H9 (cell line): ENCODE measurements at regions not wholly inside any gene's neighbourhood (a gene's known extent, or its start where the extent isn't known, plus 50 kb on each side); places are given as distances from the start of the nearest gene placed in this dataset.

Experiments
- DNase-seq: peaks from one replicate; pipeline ENCODE4 v3.0.0-alpha.2; 2017
- H2AFZ ChIP-seq: one replicate; pipeline ENCODE4 v1.6.1; 2013; ENCODE audit warnings: mild to moderate bottlenecking, low read length, control low read depth, moderate library complexity
- H2AK5ac ChIP-seq: 2 replicates; pipeline ENCODE4 v1.6.1; 2013; ENCODE audit warnings: low read length, control low read depth, mixed read lengths; ENCODE audit not compliant: insufficient read length
- H2BK120ac ChIP-seq: one replicate; pipeline ENCODE4 v1.6.1; 2013; ENCODE audit warnings: low read depth, mild to moderate bottlenecking, low read length, control low read depth, inconsistent platforms; ENCODE audit not compliant: poor library complexity, severe bottlenecking
- H2BK12ac ChIP-seq: 2 replicates; pipeline ENCODE4 v1.6.1; 2013; ENCODE audit warnings: low read length, control low read depth, mixed read lengths, low read depth; ENCODE audit not compliant: insufficient read length
- H2BK15ac ChIP-seq: 2 replicates; pipeline ENCODE4 v1.6.1; 2013; ENCODE audit warnings: low read depth, low read length, control low read depth
- H2BK20ac ChIP-seq: one replicate; pipeline ENCODE4 v1.6.1; 2013; ENCODE audit warnings: low read depth, mild to moderate bottlenecking, low read length, control low read depth, inconsistent platforms; ENCODE audit not compliant: poor library complexity, severe bottlenecking
- H2BK5ac ChIP-seq: 2 replicates; pipeline ENCODE4 v1.6.1; 2013; ENCODE audit warnings: low read length, control low read depth, mixed read lengths; ENCODE audit not compliant: insufficient read length
- H3K14ac ChIP-seq: 2 replicates; pipeline ENCODE4 v1.6.1; 2013; ENCODE audit warnings: low read length, control low read depth; ENCODE audit not compliant: insufficient read depth
- H3K18ac ChIP-seq: 2 replicates; pipeline ENCODE4 v1.6.1; 2013; ENCODE audit warnings: low read depth, mild to moderate bottlenecking, mixed read lengths, low read length, control low read depth; ENCODE audit not compliant: insufficient read length
- H3K23ac ChIP-seq: 2 replicates; pipeline ENCODE4 v1.6.1; 2013; ENCODE audit warnings: low read length, control low read depth, mixed read lengths, low read depth; ENCODE audit not compliant: insufficient read length
- H3K23me2 ChIP-seq: 2 replicates; pipeline ENCODE4 v1.6.1; 2013; ENCODE audit warnings: low read depth, mild to moderate bottlenecking, mixed read lengths, low read length, control low read depth; ENCODE audit not compliant: insufficient read length, poor library complexity, severe bottlenecking
- H3K27ac ChIP-seq: 2 replicates; pipeline ENCODE4 v1.5.1; 2013; ENCODE audit warnings: low read length, control low read depth, mixed read lengths, low read depth; ENCODE audit not compliant: insufficient read length
- H3K27me3 ChIP-seq: 2 replicates; pipeline ENCODE4 v1.6.1; 2013; ENCODE audit warnings: low read length, control low read depth, inconsistent platforms; ENCODE audit not compliant: insufficient read depth
- H3K4ac ChIP-seq: 2 replicates; pipeline ENCODE4 v1.6.1; 2013; ENCODE audit warnings: low read depth, mild to moderate bottlenecking, control low read depth, inconsistent platforms, low read length, moderate library complexity
- H3K4me1 ChIP-seq: 2 replicates; pipeline ENCODE4 v1.6.1; 2013; ENCODE audit warnings: low read length, control low read depth, inconsistent platforms; ENCODE audit not compliant: insufficient read depth
- H3K4me2 ChIP-seq: 2 replicates; pipeline ENCODE4 v1.6.1; 2013; ENCODE audit warnings: low read length, control low read depth, mixed read lengths; ENCODE audit not compliant: insufficient read length, insufficient read depth
- H3K56ac ChIP-seq: 2 replicates; pipeline ENCODE4 v1.6.1; 2013; ENCODE audit warnings: low read depth, mild to moderate bottlenecking, mixed read lengths, low read length, control low read depth; ENCODE audit not compliant: insufficient read length
- H3K79me1 ChIP-seq: 2 replicates; pipeline ENCODE4 v1.6.1; 2013; ENCODE audit warnings: low read depth, mild to moderate bottlenecking, moderate library complexity, low read length, control low read depth, inconsistent platforms; ENCODE audit not compliant: insufficient read depth, poor library complexity, severe bottlenecking
- H3K79me2 ChIP-seq: 2 replicates; pipeline ENCODE4 v1.6.1; 2013; ENCODE audit warnings: low read length, control low read depth, inconsistent platforms; ENCODE audit not compliant: insufficient read depth
- H3K9ac ChIP-seq: 2 replicates; pipeline ENCODE4 v1.6.1; 2013; ENCODE audit warnings: low read length, control low read depth, mixed read lengths; ENCODE audit not compliant: insufficient read length; ENCODE audit errors: extremely low read depth
- H3K9me3 ChIP-seq: one replicate; pipeline ENCODE4 v1.6.1; 2013; ENCODE audit warnings: low read depth, low read length, inconsistent platforms; ENCODE audit not compliant: control insufficient read depth
- H3T11ph ChIP-seq: one replicate; pipeline ENCODE4 v1.6.1; 2013; ENCODE audit warnings: mild to moderate bottlenecking, low read length, control low read depth, inconsistent platforms
- H4K20me1 ChIP-seq: one replicate; pipeline ENCODE4 v1.6.1; 2013; ENCODE audit not compliant: control insufficient read depth, insufficient read length, insufficient read depth
- H4K5ac ChIP-seq: 2 replicates; pipeline ENCODE4 v1.6.1; 2013; ENCODE audit warnings: low read depth, mild to moderate bottlenecking, mixed read lengths, low read length, control low read depth; ENCODE audit not compliant: insufficient read length
- H4K8ac ChIP-seq: replicated peaks from 2 replicates; pipeline ENCODE4 v1.6.1; 2013; ENCODE audit warnings: low read length, control low read depth, mixed read lengths, low read depth; ENCODE audit not compliant: insufficient read length
- H4K91ac ChIP-seq: 2 replicates; pipeline ENCODE4 v1.6.1; 2013; ENCODE audit warnings: low read depth, mild to moderate bottlenecking, moderate library complexity, mixed read lengths, low read length, control low read depth; ENCODE audit not compliant: insufficient read length
- H3K27ac Mint-ChIP-seq, 3 experiments: 2 replicates in 2 of 3; 3 replicates in 1 of 3; pipeline ENCODE4 v1.8.0; 2020 to 2021; ENCODE audit warnings: mixed read lengths in 3 of 3, mild to moderate bottlenecking in 1 of 3, moderate library complexity in 1 of 3
- H3K27me3 Mint-ChIP-seq: 2 replicates; pipeline ENCODE4 v1.8.0; 2021; ENCODE audit warnings: low read depth, mild to moderate bottlenecking, moderate library complexity, mixed read lengths
- H3K36me3 Mint-ChIP-seq, 3 experiments: 2 replicates in 2 of 3; 3 replicates in 1 of 3; pipeline ENCODE4 v1.8.0; 2020 to 2021; ENCODE audit warnings: low read depth in 3 of 3, mixed read lengths in 3 of 3; ENCODE audit not compliant: insufficient read depth in 1 of 3
- H3K4me1 Mint-ChIP-seq, 2 experiments: 2 replicates each; pipeline ENCODE4 v1.8.0; 2020; ENCODE audit warnings: mixed read lengths in 2 of 2
- H3K4me3 Mint-ChIP-seq, 2 experiments: 2 replicates in 1 of 2; 3 replicates in 1 of 2; pipeline ENCODE4 v1.8.0; 2020 to 2021; ENCODE audit warnings: mild to moderate bottlenecking in 2 of 2, mixed read lengths in 2 of 2, moderate library complexity in 1 of 2
- H3K9me3 Mint-ChIP-seq, 2 experiments: 2 replicates in 1 of 2; 3 replicates in 1 of 2; pipeline ENCODE4 v1.8.0; 2020; ENCODE audit warnings: mild to moderate bottlenecking in 2 of 2, mixed read lengths in 2 of 2, moderate library complexity in 1 of 2
- WGBS: extraction: QIAGEN DNeasy Blood & Tissue Kit; methylation state at CpG from one replicate; pipeline ENCODE4 v1.1.7; 2013; ENCODE audit warnings: missing lambda C conversion rate, low lambda C conversion rate, mixed read lengths; ENCODE audit not compliant: insufficient read length; ENCODE audit errors: extremely low coverage; 5-methylcytosine and 5-hydroxymethylcytosine counted together
- TF ChIP-seq, protein P1 (sequence below): fragments of 200-600 bp; sonication (generic); conservative IDR thresholded peaks from 3 replicates; pipeline ENCODE4 v1.8.0; 2021; ENCODE audit warnings: antibody characterized with exemption, mild to moderate bottlenecking

DNA sequence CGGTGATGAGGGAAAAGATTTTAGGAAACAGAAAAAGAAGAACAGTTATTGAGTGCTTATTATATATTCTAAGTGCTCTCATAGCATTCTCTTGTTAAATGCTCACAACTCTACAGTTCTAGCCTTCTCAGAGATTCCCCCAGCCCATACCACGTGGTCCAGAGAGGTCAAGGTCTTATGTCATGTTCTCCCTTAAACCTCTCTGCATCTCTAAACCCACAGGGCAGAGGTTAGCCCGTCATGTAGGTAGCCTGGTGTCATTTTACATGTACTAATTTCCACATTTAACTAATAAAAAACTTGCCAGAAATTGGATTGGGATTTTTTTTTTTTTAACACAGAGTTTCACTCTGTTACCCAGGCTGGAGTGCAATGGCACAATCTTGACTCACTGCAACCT, 178.0 kb downstream of the CEMIP2 start:
- no peaks in the 10 kb centered on the region for H3K79me1 ChIP-seq
- H2BK20ac ChIP-seq = no peak overlapping the region
- peaks cover 5 to 6% of the 10 kb centered on the region in 2 experiments for H3K4me1 Mint-ChIP-seq
- no peak overlapping the region for H3T11ph ChIP-seq
- H3K27ac ChIP-seq = no peak overlapping the region
- no peak overlapping the region for H3K27ac Mint-ChIP-seq
- no peak overlapping the region for H3K56ac ChIP-seq
- no peak overlapping the region for H3K14ac ChIP-seq
- H4K20me1 ChIP-seq = no peaks in the 10 kb centered on the region
- H3K9ac ChIP-seq = no peak overlapping the region
- peaks cover 0 to 7% (median 2%) of the 10 kb centered on the region in 3 experiments; a peak in 3 of 7 replicates for H3K36me3 Mint-ChIP-seq
- H3K4me2 ChIP-seq = no peak overlapping the region
- no peaks in the 10 kb centered on the region for H3K79me2 ChIP-seq
- no peak overlapping the region for H3K4ac ChIP-seq
- no peak overlapping the region for H2AFZ ChIP-seq
- no peak overlapping the region for H3K18ac ChIP-seq
- H2BK15ac ChIP-seq = no peak overlapping the region
- no peak overlapping the region for H2BK120ac ChIP-seq
- no peaks in the 10 kb centered on the region for H3K23me2 ChIP-seq
- no peaks in the 10 kb centered on the region for H3K27me3 ChIP-seq
- no CpG with 5 or more reads among the region's 3 CpGs for WGBS
- H2BK5ac ChIP-seq = no peak overlapping the region
- peaks cover 3 to 4% of the 10 kb centered on the region in 2 experiments; a peak in 3 of 5 replicates for H3K9me3 Mint-ChIP-seq
- no peak for DNase-seq
- H2AK5ac ChIP-seq = no peak overlapping the region
- H3K4me3 Mint-ChIP-seq = no peak overlapping the region
- no peak overlapping the region for H2BK12ac ChIP-seq
- no peak overlapping the region for H4K8ac ChIP-seq
- H3K27me3 Mint-ChIP-seq = no peaks in the 10 kb centered on the region
- H4K91ac ChIP-seq = no peak overlapping the region
- H3K4me1 ChIP-seq = no peaks in the 10 kb centered on the region
- H3K9me3 ChIP-seq = no peaks in the 10 kb centered on the region
- no peak overlapping the region for H3K23ac ChIP-seq
- TF ChIP-seq, protein P1, sequence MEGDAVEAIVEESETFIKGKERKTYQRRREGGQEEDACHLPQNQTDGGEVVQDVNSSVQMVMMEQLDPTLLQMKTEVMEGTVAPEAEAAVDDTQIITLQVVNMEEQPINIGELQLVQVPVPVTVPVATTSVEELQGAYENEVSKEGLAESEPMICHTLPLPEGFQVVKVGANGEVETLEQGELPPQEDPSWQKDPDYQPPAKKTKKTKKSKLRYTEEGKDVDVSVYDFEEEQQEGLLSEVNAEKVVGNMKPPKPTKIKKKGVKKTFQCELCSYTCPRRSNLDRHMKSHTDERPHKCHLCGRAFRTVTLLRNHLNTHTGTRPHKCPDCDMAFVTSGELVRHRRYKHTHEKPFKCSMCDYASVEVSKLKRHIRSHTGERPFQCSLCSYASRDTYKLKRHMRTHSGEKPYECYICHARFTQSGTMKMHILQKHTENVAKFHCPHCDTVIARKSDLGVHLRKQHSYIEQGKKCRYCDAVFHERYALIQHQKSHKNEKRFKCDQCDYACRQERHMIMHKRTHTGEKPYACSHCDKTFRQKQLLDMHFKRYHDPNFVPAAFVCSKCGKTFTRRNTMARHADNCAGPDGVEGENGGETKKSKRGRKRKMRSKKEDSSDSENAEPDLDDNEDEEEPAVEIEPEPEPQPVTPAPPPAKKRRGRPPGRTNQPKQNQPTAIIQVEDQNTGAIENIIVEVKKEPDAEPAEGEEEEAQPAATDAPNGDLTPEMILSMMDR = no peak
- no peak overlapping the region for H4K5ac ChIP-seq
